ENCODE measurements at regions not wholly inside any gene's neighbourhood (a gene's known extent, or its start where the extent isn't known, plus 50 kb on each side); places are given as distances from the start of the nearest gene placed in this dataset.

DNA sequence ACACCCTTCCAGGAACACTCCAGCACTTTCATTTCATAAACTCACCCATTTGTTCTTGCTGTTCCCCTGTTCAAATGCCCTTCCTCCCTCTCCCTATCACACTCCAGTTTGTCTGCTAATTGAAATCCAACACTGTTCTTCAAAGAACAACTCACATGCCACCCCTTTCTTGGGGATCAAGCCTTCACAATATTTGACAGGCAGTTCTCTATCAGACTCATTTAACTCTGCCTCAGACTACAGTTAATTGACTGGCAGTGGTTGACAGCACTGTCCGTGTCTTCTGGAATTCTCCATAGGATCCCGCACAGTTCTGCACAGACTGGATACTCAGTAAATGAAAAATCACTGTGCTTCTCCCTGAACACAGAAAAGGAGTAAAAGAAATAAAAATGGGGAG is 87.8 kb downstream of the PMP22 start:
- no peak for DNase-seq

DNA sequence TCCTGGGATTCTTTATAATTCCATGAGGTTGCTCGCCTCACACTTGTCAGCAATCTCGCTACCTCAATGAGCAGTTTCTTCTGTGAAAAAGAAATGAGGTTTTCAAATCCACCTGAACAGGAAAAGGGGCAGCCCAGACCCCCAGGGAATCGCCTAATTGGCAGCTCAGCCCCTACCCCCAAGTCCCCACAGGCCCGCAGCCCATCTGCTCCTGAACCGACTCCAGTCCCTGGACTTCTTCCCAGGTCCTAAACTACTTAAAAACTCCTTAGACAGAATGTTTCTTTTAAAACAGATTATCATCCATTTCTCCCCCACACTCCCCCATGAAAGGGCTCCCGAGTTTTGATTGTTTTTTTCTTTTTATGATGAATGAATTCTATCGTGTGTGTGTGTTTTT is 89.8 kb downstream of the PMP22 start:
- DNase-seq = no peak

DNA sequence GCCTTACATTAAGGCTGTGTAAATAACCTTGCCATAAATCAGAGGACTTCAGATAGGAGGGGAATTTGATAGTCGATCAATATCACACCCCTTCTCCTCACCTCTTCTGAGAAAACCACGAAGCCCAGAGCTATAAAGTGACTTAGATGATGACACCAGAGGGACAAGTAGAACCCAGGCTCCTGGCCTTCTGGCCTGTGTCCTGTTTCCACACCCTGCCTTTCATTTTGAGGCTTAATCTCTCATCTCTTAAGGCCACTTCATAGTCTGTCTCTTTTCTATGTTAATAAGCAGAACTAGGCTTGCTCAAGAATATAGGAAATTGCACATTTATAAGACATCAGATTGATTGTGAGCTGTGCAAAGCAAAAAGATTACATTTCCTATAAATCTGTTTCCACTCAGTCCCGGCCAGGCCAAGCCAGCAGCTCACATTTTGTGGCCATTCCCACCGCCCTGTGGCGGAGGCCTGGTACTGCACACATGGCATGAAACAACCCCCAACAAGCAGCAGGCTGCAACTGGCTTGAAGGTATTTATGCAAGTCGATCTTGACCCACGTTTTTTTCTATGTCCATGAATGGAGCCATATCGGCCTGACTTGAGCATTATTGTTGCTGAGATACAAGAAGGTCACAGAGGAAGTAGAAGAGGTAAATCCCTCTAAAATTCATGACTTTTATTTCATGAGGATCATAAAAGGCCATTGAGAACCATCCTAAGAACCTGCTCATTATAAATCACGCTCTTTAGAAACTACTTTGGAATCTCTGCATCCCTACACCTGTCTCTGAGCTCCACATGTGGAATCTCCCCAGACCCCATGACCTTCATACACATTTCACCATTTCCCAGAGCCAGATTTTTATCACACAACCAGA is 93.7 kb downstream of the PMP22 start:
- peak; percentile 68 to 81 (median 77) for DNase-seq

DNA sequence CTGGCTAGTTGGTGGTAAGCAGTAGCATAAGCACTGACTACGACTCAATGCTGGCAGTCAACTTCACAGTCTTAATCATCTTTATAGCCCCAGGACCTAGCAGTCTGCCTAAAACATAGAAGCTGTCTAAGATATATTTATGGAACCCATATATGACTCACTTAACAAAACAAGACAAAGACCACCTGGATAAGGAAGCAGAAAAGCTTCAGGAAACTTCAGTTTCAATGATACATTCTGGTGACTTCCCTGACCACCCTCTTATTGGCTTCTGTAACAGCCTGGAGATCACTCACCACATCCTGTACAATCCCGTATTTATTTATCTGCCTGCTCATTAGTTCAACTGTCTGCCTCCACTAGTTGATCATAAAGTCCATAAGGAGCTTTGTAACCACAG is 95.5 kb downstream of the PMP22 start:
- no peak for DNase-seq

DNA sequence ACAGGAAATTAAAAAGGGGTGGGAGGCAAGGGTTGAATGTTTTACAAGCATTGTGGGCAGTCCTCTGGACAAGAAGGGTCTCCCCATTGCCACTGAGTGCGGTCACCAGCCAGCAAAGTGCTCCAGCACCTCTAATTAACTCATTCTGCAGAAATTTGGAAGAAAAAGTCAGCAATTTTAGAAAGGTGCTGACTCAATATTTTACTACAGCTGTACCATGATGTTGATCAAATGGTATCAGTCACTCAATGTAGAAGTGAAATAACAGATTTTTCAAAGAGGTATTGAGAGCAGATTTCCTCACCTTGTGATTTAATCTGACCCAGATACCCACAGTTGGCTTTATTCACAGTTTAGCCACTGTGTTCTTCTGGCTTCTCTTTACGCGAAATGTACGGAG is 96.7 kb downstream of the PMP22 start:
- DNase-seq = no peak

DNA sequence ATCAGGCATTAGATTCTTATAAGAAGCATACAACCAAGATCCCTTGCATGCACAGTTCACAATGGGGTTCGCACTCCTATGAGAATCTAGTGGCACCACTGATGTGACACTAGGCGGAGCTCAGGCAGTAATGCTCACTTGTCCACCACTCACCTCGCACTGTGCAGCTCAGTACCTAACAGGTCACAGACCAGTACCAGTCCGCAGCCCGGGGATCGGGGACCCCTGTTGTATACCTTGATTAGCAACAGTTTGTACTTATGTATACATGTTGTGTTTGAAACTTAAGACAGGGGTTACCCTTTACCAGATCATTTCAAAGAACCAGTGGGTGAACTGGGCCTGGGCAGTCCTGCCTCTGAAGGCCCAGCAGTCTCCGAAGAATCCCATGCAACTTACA is 103.7 kb downstream of the PMP22 start:
- no peak for DNase-seq

DNA sequence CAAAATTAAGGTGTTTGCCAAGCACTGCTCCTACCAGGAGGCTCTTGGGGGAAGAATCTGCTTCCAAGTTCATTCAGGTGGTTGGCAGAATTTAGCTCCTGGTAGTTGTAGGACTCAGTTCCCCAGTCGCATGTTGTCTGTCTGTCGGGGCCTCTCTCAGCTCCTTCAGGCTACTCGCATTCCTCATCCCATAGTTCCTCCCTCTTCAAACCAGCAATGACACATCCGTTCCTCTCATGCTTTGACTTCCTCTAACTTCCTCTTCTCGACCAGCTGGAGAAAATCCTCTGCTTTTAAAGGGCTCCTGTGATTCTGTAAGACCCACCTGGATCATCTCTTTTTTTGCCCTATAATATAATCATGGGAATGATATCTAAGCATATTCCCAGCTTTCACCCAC is 108.1 kb downstream of the PMP22 start:
- DNase-seq = peak; percentile 61 to 70 (median 66)

DNA sequence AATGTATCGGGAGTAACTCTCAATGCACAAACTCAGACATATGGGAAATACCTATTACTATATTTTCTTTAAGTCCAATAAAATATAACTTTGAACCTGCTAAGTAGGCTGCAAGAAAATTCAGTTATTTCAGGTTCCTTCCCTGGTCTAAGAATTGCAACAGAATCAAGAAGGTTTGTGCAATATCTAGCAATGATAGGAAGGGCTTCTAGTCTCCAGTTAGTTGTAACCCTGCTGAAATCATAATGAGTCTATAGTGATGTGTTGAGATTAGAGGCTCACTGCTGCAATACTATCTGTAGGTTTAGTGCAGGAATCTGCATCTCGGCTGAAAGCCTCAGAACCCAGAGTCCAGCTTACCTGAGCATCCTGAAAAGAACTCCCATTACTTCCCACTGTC is 110.5 kb downstream of the PMP22 start:
- peak in 1 of 3 donors; percentile 47 for DNase-seq

DNA sequence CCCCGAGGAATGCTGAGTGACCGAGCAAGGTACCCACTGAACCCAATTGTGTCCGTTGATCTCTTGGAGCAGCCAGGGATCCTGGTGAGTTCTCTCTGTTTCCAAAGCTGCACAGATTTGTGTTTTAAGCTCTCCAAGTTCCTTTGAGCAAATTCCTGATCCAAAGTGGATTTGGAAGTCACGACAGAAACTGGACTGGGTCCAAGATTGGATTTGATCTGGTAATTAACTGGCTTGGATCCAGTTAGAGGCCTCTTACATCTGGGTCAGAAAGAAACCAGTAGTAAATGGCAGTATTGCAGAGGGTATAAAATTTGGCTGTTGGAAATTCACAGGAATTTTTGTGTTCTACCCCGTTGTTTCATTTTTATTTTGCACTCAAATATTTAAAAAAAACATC is 119.5 kb downstream of the PMP22 start:
- DNase-seq = no peak

DNA sequence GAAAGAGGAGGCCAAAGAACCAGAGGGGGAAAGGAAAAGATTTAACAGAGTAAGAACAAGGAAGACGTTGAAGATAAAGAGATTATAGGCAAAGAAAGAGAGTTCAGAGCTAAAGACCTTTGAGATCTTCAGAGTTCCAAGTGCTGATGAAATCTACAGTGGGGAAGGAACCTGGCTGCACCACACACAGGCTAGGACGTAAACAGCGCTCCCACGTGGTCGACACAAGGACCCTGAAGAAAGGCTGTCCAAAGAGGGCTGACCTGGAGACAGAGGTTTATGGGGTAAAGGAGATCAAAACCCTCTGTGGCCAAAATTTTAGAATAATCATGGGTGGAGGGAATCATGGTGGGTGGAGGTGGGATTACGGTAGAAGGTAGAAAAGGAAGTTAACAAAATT is 121.6 kb downstream of the PMP22 start:
- DNase-seq = no peak

DNA sequence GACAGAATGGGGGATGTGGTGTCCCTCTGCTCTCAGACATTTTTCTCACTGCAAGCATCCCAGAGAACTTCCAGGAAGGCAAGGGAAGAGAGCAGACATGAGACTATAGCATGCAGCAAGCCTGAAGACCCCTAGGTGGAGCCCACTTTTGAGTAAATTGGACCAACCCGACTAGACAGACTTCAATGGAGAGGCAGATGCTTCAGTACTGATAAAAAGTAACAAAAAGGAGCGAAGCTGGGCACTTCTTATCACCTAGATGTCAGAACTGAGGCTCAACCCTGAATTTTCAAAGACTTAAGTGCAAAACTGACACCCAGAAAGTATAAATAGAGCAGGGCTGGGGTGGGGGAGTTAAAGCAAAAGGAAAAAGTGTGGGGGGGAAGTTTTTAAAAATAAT is 130.8 kb downstream of the PMP22 start:
- no peak for DNase-seq

DNA sequence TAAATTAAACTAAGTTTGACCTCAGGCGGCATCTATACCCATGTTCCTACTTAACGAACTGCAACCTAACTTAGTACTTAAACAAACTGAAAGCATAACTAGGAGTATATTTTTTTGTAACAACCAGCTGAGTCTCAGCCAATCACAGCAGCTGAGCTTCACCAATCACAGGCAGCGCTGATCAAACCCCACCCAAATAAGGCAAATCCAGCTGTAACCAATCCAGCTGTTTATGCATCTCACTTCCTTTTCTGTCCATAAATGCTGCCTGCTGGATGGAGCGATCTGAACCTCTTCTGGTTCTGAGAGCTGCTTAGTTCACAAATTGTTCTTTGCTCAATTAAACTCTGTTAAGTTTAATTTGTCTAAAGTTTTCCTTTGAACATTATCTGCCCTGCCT is 131.3 kb downstream of the PMP22 start:
- no peak for DNase-seq

DNA sequence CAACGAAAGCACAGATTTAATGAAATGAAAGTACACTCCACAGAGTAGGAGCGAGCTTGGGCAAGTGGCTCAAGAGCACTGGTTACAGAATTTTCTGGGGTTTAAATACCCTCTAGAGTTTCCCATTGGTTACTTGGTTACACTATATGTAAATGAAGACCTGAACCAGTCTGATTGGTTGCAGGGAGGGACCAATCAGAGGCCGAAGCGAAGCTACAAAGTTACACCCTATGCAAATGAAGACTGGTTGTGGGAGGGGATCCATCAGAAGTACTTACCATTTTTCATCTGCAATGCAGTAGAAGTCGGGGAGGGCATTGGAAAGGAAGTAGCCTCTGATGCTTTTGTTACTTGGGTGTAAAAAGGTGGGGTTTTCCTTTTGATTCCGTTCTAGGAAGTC is 132.0 kb downstream of the PMP22 start:
- no peak for DNase-seq

DNA sequence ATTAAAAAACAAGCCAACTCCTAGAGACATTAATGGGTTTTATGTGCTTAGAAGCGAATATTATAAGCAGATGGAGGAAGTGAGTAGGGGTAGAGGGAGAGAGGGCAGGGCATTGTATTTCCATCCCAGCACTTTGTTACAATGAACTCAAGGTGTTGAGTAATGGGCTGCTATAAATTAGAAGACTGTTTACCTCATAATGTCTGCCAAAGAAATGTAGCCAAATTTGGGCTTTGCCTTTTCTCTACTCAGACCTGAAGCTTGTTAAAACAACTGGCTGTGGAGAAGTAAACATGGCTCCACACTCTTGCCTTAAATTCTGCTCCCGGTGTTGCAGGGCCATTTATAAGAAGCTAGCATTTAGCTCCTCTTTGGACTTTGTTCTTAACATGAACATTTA is 134.7 kb downstream of the PMP22 start:
- DNase-seq = no peak

DNA sequence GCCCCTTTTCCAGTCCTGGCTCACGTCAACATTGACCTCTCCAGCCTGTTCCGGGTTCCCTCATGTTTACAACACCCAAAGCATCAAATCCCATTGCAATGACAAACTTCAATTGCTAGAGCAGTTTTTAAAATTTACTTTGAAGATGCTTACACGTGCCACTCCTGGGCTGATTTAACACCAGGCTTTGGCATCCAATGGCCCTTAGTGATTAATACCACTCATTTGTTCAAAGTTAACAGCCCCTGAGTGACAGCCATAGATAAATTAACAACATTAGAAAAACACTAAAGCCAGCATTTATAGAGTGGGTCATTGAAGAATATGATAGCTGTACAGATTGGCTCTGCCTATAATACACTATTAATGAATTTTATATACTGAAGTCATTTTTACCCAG is 135.1 kb downstream of the PMP22 start:
- DNase-seq = no peak

DNA sequence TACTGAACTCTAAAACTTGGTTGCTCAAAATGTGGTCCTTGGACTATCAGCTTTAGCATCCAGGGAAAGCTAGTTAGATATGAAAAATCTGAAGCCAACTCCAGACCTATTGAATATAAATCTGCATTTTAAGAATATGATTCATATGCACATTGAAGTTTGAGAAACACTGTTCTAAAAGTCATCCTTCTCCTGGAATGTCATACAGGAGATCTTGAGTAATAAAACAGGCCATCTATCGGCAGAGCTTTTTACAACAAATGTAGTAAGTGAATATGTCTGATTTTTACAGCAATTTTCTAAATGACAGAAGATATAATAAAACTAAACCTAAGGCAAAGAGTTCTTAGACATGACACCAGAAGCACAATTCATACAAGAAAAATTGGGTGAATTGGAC is 140.4 kb downstream of the PMP22 start:
- no peak for DNase-seq

DNA sequence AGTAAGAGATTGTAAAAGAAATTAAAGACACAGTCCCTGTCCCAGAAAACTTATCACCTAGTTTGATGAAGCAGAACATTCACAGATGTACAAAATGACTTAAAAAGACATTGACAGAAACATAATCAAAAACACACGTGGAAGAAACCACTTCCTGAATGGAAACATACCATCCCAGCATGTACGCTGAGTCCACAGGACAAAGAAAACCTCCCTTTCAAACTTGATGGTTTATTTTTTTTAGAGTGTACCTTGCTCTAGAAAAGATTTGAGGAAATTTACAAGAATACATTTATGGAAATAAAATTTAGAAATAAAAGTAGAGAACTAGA is 140.9 kb downstream of the PMP22 start:
- DNase-seq = no peak

DNA sequence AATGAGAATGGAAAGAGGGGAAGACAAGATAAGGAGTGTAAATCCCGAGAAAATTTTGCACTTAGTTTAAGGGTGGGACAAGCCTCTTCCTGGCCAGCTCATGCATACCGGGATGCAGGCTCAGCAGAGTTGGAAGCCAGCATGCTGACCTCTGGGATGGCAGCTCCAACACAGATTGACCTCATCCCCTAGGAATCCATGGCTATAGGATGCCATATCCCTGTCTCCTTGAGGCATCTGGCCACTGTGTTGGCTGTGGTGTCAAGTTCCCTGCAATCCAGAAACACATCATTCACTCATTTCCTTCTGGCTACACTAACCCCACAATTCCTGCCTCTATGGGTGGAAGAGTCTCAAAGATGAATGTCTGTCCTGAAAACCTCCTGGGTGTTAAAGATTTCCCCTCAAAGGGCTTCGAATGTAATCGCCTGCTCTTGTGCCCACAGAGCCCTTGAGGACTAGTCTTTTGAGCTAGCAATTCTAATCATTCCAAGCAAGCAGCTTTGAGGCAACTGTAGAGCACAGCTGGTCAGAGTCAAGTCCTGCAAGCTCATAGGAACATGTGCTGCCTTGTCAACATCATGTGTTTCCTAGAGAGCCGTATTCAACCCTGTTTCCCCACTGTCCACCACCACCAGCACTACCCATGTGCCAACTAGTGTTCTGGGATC is 141.4 kb downstream of the PMP22 start:
- DNase-seq = no peak

DNA sequence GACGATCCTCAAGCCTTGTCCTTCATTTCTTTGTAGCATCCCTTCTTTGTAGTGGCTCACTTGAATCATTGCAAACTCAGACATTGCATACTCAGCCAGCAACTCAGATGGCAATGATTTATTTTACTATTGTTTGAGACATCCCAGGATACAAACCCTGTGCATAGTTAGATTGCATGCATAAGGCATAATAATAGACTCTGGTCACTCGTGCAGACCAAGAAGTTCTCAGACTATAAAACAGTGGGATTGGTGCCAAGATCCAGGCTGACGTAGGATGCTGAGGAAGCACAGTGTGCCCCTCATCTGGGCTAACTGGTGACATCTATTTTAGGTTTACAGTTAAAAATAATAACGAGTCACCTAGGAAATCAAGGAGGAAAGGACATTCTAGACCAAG is 142.3 kb downstream of the PMP22 start:
- no peak for DNase-seq

DNA sequence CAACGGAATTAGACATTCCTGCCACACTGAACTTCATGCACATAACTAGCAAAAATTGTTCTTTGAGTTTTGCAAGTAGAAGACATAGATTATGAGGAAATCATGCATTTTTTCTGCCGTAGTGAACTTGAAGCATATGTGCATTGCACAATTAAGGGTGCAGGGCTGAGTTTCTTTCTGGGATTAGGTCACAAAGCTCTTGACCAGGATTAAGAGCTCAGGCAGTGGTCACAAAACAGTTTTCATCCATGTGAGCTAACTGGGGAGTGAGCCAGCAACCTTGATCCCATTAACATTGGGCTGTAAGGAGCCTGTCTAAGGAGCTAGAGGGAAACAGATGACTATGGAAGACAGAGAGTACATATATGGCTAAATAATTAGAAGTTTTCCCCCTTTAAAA is 143.7 kb downstream of the PMP22 start:
- no peak for DNase-seq

DNA sequence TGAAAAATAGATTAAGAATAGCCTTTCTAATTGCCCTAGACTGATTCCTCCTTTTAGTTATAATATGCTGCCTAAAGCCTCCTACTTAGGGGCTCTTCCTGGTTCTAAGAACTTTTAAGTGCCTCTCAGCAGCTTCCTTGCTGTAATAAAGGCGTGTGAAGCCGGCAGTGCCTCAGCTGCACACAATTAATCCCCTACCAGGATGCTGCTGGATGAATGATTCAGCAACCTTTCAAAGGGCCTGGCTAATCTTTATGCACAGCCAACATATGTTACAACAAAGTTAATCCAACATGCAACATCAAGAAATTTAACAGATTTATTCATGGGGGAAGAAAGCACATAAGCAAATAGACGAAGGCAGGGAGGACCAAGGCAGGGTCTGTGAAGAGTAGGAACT is 145.2 kb downstream of the PMP22 start:
- DNase-seq = no peak

DNA sequence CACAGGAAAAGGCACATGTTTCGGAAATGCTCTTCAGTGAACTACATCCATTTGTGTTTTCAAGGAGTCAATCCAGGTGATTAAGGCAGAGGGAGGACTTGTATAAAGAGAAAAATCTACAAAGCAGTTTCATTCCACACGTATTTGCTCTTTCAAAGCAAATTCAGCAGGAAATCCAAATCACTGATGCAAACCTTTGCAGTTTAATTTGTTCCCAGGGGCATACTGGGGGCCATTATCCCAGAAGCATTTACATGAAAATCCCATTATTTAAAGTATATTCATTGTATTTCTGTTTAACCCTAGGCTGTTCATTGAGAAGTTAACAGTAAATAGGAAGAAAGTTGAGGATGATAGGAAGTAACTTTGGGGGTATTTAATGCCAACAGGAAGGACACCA is 147.9 kb downstream of the PMP22 start:
- no peak for DNase-seq

DNA sequence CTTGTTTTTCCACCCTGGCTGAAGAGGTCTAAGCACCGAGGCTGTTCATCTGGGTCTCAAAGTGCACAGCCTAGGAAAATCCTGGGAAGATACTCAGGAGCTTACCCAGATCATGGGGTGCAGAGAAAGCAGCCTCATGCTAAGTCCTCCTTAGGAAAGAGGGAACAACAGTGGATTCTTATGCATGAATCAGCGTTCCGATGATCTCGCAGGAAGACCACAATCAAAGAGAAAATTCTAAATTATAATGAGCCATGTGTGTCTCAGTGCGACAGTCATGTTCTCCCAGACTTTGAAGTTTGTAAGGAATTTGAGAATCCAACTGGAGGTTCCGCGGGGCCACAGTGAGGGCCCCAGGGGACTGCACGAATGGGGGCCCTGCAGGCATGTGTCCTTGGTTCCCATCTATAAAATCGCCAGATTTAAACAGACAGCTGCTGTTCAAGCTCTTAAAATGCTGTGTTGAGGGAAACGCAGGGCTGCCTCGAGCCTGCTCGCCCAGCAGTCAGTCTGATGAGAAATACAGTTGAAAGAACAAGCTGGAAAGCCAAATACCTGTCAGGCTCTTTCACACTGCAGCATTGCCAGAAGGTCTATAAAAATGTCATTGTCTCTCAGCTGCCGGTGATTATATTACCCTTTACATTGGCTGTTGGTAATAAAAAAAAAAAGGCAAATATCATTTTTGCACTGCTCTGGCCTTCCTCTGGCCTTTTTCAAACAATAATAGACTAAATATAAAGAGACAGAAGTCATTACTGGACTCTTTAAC is 152.1 kb downstream of the PMP22 start:
- no peak for DNase-seq

DNA sequence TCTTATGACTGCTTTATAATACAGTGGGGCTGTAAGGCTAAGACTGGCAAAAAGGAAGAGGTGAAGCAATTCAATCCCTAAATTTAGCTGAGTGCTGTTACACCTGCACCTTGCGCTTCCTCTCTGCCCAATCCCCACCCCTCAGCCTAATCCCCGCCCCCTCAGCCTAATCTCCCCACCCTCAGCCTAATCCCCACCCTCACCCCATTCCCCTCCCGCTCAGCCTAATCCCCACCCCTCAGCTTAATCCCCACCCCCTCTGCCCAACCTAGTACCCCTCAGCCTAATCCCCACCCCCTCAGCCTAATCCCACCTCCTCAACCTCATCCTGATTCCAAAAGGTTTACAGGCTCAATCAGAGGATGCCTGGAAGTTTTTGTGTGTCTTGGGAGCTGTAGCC is 155.5 kb downstream of the PMP22 start:
- DNase-seq = no peak

All from suppressor macrophage treated with lipopolysaccharide for 1 hour (primary cell).